Esophagus muscularis mucosa (tissue), 4 donors: ENCODE measurements at regions not wholly inside any gene's neighbourhood (a gene's known extent, or its start where the extent isn't known, plus 50 kb on each side); places are given as distances from the start of the nearest gene placed in this dataset.

Source experiments
- EP300 ChIP-seq: sonication (generic); formaldehyde crosslinking; IDR thresholded peaks from one replicate; pipeline ENCODE4 v1.6.1; 2017; ENCODE audit warnings: antibody characterized with exemption
- POLR2A ChIP-seq: fragments of 450-650 bp; IDR thresholded peaks from one replicate; pipeline ENCODE4 v1.6.1; 2017; ENCODE audit warnings: antibody characterized with exemption, moderate library complexity, mild to moderate bottlenecking, low read depth
- POLR2AphosphoS5 ChIP-seq, 2 donors: sonication (generic); formaldehyde crosslinking; IDR thresholded peaks; one replicate each; pipeline ENCODE4 v1.6.1; 2017; ENCODE audit warnings: antibody characterized with exemption in 2 of 2
- TF ChIP-seq, protein P1 (sequence below), 3 experiments: fragments of 200-600 bp in 2 of 3; fragments of 450-650 bp in 1 of 3; sonication (generic) in 2 of 3; IDR thresholded peaks; one replicate each; pipeline ENCODE4 v1.5.1; 2017 to 2019; ENCODE audit warnings: antibody characterized with exemption in 3 of 3, mild to moderate bottlenecking in 2 of 3, moderate library complexity in 1 of 3

DNA sequence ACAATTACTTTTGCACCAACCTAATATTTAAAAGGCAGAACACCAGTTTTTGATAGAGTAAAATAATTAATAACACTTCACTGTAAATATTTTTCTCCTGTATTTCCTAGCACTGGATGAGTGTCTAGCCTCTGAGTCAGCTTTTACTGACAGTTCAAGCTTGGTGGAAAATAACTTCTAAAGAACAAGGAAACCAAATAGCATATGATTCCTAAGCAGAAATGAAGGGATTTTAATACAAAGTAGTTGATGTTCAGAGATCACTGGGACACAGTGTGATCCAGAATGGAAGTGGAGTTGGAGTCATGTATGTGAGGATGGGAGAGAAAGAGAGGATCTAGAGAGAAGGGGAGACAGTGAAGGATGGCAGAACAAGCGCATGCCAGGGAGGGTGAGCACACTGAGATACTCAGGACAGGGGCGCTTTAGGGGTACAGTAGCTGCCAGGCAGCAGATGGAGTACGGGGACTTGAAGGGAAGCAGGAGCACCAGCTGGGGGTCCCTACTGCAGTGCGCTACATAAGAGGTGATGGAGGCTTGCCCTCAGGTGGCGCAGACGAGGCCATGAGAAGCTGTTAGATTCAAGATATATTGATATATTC is 117.9 kb upstream of the KLF6 start:
- TF ChIP-seq, protein P1, sequence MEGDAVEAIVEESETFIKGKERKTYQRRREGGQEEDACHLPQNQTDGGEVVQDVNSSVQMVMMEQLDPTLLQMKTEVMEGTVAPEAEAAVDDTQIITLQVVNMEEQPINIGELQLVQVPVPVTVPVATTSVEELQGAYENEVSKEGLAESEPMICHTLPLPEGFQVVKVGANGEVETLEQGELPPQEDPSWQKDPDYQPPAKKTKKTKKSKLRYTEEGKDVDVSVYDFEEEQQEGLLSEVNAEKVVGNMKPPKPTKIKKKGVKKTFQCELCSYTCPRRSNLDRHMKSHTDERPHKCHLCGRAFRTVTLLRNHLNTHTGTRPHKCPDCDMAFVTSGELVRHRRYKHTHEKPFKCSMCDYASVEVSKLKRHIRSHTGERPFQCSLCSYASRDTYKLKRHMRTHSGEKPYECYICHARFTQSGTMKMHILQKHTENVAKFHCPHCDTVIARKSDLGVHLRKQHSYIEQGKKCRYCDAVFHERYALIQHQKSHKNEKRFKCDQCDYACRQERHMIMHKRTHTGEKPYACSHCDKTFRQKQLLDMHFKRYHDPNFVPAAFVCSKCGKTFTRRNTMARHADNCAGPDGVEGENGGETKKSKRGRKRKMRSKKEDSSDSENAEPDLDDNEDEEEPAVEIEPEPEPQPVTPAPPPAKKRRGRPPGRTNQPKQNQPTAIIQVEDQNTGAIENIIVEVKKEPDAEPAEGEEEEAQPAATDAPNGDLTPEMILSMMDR (IDR thresholded peaks at IDR 0.05): no peak
- TF ChIP-seq POLR2AphosphoS5 (IDR thresholded peaks at IDR 0.05) (no peak), EP300 (no peak), POLR2A (no peak)
